ENCODE measurements at regions not wholly inside any gene's neighbourhood (a gene's known extent, or its start where the extent isn't known, plus 50 kb on each side); places are given as distances from the start of the nearest gene placed in this dataset.

DNA sequence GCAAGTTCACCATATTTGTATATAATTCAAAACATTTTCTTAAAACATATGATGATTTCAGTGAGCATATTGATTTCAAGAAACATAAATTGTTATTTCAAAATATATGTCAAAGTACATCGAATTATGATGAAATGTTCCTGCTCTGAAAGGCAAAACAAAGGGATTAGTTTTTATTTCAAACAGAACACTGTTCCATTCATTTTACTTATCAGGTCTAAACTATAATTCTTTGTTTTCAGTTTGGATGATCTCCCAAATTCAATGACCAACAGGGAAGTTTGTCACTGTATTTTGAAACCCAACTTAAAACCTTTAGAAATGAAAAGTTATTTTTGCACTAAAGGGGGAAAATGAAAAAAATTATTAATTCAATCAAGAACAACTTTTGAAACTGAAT, 610.2 kb downstream of the SLITRK1 start:
- TF ChIP-seq, protein P1, sequence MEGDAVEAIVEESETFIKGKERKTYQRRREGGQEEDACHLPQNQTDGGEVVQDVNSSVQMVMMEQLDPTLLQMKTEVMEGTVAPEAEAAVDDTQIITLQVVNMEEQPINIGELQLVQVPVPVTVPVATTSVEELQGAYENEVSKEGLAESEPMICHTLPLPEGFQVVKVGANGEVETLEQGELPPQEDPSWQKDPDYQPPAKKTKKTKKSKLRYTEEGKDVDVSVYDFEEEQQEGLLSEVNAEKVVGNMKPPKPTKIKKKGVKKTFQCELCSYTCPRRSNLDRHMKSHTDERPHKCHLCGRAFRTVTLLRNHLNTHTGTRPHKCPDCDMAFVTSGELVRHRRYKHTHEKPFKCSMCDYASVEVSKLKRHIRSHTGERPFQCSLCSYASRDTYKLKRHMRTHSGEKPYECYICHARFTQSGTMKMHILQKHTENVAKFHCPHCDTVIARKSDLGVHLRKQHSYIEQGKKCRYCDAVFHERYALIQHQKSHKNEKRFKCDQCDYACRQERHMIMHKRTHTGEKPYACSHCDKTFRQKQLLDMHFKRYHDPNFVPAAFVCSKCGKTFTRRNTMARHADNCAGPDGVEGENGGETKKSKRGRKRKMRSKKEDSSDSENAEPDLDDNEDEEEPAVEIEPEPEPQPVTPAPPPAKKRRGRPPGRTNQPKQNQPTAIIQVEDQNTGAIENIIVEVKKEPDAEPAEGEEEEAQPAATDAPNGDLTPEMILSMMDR (IDR thresholded peaks at IDR 0.05; ENCODE audit: insufficient read depth, low read length, missing control alignments), result no peak
- no peak for DNase-seq (ENCODE audit: low read depth, low spot score)
- ChIA-PET POLR2A (no interaction called here), CTCF (no interaction called here)
- no peak overlapping the region for H3K4me3 ChIP-seq (ENCODE audit: low read depth, low read length)

DNA sequence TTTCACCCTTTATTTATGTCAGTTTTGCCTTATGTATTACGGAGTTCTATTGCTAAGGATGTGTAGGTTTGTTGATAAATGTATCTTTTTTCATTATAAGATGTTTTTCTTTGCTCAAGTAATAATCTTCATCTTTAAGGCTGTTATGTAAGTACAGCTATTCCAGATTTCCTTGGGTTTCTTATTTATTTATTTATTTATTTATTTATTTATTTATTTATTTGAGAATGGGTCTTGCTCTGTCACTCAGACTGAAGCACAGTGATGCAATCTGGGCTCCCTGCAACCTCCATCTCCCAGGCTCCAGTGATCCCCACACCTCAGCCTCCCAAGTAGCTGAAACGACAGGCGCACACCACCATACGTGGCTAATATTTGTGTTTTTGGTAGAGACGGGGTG, 617.0 kb downstream of the SLITRK1 start:
- CTCF ChIA-PET, result interaction anchor here (1.4 kb wide), 1 partner anchor 18 kb away, joined by 4 read pairs; no protein-coding TSS in a partner anchor
- TF ChIP-seq, protein P1 (IDR thresholded peaks at IDR 0.05; ENCODE audit: insufficient read depth, low read length, missing control alignments), result no peak
- POLR2A ChIA-PET, result no interaction called here
- DNase-seq (ENCODE audit: low read depth, low spot score), result no peak
- H3K4me3 ChIP-seq (ENCODE audit: low read depth, low read length), result no peak overlapping the region

DNA sequence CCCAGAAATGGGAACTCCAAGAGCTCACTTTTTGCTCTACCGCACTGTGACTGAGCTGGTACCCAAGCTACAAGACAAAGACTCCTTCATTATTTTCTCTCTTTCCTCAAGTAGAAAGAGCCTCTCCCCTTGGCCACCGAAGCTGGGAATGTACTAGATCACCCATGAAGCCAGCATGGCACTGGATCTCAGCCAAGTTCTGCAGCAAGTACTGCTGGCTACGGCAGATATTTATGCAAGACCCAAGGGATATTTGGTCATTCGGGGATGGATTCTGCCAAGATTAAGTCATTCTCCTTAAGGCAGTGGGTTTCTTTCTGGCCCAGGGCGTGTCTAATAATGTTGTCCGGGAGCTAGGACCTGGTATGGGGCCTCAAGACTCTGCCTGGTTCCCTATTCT, 633.5 kb downstream of the SLITRK1 start:
- DNase-seq (ENCODE audit: low read depth, low spot score), result no peak
- CTCF ChIA-PET, result no interaction called here

DNA sequence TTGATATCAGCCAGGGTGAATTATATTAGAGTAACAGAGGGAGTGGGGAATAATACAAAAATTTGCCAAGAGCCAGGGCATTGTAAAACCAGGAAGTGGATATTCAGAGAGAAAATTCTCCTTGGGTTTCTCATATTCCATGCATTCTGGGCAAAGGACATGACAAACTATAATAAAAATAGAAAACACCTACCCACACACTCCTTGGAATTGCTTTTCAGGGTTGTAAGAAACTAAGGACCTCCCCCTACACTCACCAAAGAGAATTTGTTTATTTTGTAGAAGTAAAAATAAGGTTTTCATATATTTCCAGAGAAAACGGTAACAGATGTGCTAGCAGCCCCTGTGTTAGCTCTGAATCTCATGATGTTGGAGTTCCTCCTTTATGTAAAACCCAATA, 649.6 kb downstream of the SLITRK1 start:
- ChIA-PET CTCF (no interaction called here), POLR2A (no interaction called here)
- H3K4me3 ChIP-seq (ENCODE audit: low read depth, low read length), result no peak overlapping the region
- no peak for DNase-seq (ENCODE audit: low read depth, low spot score)
- TF ChIP-seq, protein P1 (IDR thresholded peaks at IDR 0.05; ENCODE audit: insufficient read depth, low read length, missing control alignments), result no peak

More for the DNA sequence above, 633.5 kb downstream of the SLITRK1 start:
- POLR2A ChIA-PET, result no interaction called here
- TF ChIP-seq, protein P1 (IDR thresholded peaks at IDR 0.05; ENCODE audit: insufficient read depth, low read length, missing control alignments), result no peak
- no peak overlapping the region for H3K4me3 ChIP-seq (ENCODE audit: low read depth, low read length)

DNA sequence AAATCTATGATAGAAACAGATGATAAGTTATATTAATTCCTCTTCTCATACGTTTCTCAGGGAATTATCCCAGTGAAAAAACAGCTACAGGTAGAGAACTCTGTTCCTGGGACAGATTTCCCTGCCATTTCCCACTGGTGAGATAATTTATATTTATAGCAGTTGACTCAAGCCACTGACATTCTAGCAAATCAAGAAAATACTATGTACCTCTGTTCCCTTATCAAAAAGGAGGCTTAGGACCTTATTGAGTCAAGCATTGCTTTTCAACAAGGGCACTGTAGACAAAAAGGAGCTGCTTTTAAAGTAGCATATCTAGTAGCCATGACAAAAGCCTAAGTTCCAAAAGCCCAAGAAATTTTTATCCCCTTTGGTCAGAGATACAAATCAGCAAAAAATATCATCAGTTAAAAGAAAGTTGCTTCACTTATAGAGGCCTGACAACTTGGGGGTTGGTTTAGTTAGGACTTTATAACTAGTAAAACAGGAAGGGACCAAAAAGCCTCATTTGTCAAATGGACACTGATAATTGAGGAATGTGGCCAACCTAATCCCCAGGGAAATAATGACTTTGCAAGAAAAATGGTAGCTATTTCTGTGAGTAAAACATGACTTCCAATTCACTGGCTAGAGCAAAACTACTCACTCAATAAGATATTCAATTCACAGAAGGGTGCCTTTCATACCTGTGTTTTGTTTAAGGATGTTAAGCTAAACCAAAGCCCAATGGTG, 652.5 kb downstream of the SLITRK1 start:
- TF ChIP-seq, protein P1 (IDR thresholded peaks at IDR 0.05; ENCODE audit: insufficient read depth, low read length, missing control alignments), result no peak
- CTCF ChIA-PET, result no interaction called here
- no peak overlapping the region for H3K4me3 ChIP-seq (ENCODE audit: low read depth, low read length)
- POLR2A ChIA-PET, result no interaction called here
- DNase-seq (ENCODE audit: low read depth, low spot score), result no peak

DNA sequence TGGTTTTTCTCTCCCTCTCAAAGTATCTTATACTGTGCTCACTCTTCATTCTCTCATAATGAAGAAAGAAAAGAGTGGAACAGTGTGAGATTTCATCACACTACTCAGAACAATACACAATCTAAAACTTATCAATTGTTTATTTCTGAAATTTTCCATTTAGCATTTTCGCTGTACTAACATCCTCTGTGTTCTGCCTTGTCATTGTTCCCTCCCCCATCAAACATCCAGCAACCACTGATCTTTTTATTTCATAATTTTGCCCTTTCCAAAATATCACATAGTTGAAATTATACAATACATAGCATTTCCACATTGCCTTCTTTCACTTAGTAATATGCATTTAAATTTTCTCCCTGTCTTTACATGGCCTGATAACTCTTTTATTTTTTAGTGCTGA, 658.7 kb downstream of the SLITRK1 start:
- TF ChIP-seq, protein P1 (IDR thresholded peaks at IDR 0.05; ENCODE audit: insufficient read depth, low read length, missing control alignments), result no peak
- ChIA-PET POLR2A (no interaction called here), CTCF (no interaction called here)
- no peak for DNase-seq (ENCODE audit: low read depth, low spot score)
- H3K4me3 ChIP-seq (ENCODE audit: low read depth, low read length), result no peak overlapping the region
